ENCODE measurements at regions not wholly inside any gene's neighbourhood (a gene's known extent, or its start where the extent isn't known, plus 50 kb on each side); places are given as distances from the start of the nearest gene placed in this dataset.

DNA sequence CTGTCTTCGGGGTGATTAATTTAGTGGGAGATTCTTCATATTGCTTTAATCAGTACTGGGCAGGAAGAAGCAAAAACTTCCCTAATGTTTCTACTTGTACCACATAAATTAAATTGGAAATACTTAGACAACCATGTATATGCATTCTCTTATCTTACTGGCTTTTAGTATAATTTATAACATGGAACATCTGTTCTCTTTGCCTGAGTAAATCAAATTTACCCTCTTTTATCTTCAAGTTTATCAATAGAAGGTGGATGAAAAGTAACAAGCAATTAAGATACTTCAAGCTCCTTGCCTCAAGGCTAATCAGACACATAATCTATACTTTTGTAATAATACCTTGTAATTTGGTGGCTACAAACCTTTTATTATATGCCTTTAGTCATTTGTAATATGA lies 274.4 kb upstream of the ARX start:
- Histone ChIP-seq H3K27me3 (peaks cover 0 to 7% of the 10 kb centered on the region in 2 donors), H3K36me3 (no peaks in the 10 kb centered on the region), H3K9me3 (no peaks in the 10 kb centered on the region), H3K27ac (no peak overlapping the region), H3K4me1 (no peaks in the 10 kb centered on the region), H3K4me3 (no peak overlapping the region)
- 35% methylated on average over 1 of the region's 1 CpG for WGBS (ENCODE audit: insufficient coverage, low coverage, low lambda C conversion rate, missing lambda C conversion rate)
- intact Hi-C loops (cut with DNase I) = no loop called here
- ATAC-seq (no peak), DNase-seq (no peak)
- TF ChIP-seq POLR2A (IDR thresholded peaks at IDR 0.05) = no peak
- TF ChIP-seq, protein P1, sequence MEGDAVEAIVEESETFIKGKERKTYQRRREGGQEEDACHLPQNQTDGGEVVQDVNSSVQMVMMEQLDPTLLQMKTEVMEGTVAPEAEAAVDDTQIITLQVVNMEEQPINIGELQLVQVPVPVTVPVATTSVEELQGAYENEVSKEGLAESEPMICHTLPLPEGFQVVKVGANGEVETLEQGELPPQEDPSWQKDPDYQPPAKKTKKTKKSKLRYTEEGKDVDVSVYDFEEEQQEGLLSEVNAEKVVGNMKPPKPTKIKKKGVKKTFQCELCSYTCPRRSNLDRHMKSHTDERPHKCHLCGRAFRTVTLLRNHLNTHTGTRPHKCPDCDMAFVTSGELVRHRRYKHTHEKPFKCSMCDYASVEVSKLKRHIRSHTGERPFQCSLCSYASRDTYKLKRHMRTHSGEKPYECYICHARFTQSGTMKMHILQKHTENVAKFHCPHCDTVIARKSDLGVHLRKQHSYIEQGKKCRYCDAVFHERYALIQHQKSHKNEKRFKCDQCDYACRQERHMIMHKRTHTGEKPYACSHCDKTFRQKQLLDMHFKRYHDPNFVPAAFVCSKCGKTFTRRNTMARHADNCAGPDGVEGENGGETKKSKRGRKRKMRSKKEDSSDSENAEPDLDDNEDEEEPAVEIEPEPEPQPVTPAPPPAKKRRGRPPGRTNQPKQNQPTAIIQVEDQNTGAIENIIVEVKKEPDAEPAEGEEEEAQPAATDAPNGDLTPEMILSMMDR (IDR thresholded peaks at IDR 0.05) = no peak

DNA sequence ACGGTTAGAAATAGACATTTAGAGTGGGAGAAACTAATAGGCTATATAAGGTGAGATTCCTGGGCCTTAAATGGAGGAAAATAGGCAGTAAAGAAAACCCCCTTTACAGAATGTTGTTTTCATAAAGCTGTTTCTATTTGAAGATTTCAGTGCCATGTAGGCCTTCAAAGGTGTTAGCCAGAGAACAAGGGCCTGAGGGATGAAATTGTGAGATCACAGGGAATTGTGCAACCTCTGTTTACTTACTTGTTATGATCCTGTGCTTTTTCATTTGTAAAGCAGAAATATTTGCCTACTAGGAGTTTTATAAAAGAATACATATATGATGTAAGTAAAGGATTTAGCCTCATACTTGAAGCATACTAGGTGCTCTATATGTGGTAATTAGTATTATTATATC lies 272.9 kb upstream of the ARX start:
- intact Hi-C loops (cut with DNase I) = no loop called here
- Histone ChIP-seq H3K9me3 (no peaks in the 10 kb centered on the region), H3K27me3 (peaks cover 0 to 7% of the 10 kb centered on the region in 2 donors), H3K4me1 (no peaks in the 10 kb centered on the region), H3K4me3 (no peak overlapping the region), H3K36me3 (no peaks in the 10 kb centered on the region), H3K27ac (no peak overlapping the region)
- no peak for TF ChIP-seq POLR2A (IDR thresholded peaks at IDR 0.05)
- TF ChIP-seq, protein P1 (IDR thresholded peaks at IDR 0.05) = no peak
- DNase-seq = no peak
- 38% methylated on average over 1 of the region's 1 CpG for WGBS (ENCODE audit: insufficient coverage, low coverage, low lambda C conversion rate, missing lambda C conversion rate)
- no peak for ATAC-seq

DNA sequence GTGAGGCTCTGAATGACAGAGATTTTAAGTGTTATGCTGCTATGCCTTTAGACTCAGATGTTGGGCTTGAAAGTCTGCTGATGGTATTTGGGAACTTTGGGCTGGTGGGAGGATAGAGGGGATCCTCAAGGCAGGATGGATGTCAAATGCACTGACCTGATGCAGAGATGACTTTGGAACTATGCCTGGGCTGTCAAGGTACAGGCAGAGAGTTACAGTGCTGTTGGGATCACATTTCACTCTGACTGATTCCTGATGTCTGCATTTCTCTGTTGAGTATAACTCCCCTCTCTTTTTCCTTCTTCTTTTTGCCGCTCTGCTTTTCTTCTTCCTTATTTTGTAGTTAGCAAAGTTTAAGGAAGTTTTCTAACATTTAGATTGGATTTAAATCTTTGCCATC lies 271.8 kb upstream of the ARX start:
- Histone ChIP-seq H3K9me3 (no peaks in the 10 kb centered on the region), H3K4me3 (no peak overlapping the region), H3K4me1 (no peaks in the 10 kb centered on the region), H3K27ac (no peak overlapping the region), H3K36me3 (no peaks in the 10 kb centered on the region), H3K27me3 (peaks cover 0 to 5% of the 10 kb centered on the region in 2 donors)
- WGBS (ENCODE audit: insufficient coverage, low coverage, low lambda C conversion rate, missing lambda C conversion rate) = 44% methylated on average over 1 of the region's 1 CpG
- ATAC-seq (no peak), DNase-seq (no peak)
- no peak for TF ChIP-seq POLR2A (IDR thresholded peaks at IDR 0.05)
- TF ChIP-seq, protein P1 (IDR thresholded peaks at IDR 0.05) = no peak
- intact Hi-C loops (cut with DNase I) = no loop called here

DNA sequence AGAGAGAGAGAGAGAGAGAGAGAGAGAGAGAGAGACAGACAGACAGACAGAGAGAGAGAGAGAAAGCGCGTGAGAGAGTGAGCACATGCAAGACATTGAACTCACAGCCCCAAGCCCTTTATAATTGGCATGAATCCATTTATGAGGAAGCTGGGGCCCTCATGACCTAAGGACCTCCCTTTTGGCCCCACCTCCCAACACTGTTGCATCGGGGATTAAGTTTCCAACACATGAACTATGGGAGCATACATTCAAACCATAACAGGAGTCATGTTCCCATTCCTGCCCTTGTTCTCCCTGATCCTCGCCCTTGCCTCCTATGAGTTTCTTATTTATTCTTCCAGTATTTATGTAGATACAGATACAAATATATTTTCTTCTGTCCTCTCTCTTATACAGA lies 269.8 kb upstream of the ARX start:
- intact Hi-C loops (cut with DNase I) = no loop called here
- Histone ChIP-seq H3K27me3 (peaks cover 0 to 5% of the 10 kb centered on the region in 2 donors), H3K27ac (no peak overlapping the region), H3K4me1 (no peaks in the 10 kb centered on the region), H3K9me3 (no peaks in the 10 kb centered on the region), H3K36me3 (no peaks in the 10 kb centered on the region), H3K4me3 (no peak overlapping the region)
- TF ChIP-seq, protein P1 (IDR thresholded peaks at IDR 0.05) = no peak
- no peak for TF ChIP-seq POLR2A (IDR thresholded peaks at IDR 0.05)
- ATAC-seq (no peak), DNase-seq (no peak)
- WGBS (ENCODE audit: insufficient coverage, low coverage, low lambda C conversion rate, missing lambda C conversion rate) = 84% methylated on average over 4 of the region's 4 CpGs

DNA sequence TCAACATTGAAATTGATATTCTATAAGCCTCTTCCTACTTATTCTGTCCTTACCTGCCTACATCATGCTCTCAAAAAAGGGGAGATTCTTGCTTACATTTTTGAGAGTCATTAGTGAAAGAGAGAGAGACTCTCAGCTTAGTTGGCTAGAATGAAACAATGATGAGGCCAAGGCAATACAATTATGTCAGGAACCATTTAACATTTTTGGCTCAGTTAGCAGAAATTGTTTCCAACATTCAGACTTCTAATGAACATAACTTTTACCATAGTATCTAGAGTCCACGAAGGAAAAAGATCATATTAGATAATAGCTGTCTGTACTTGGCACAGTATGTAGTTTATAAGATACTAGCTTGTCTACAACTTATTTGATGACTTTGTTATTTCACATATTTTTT lies 263.7 kb upstream of the ARX start:
- TF ChIP-seq, protein P1 (IDR thresholded peaks at IDR 0.05) = no peak
- no peak for TF ChIP-seq POLR2A (IDR thresholded peaks at IDR 0.05)
- Histone ChIP-seq H3K27me3 (peaks cover 0 to 5% of the 10 kb centered on the region in 2 donors), H3K4me1 (no peaks in the 10 kb centered on the region), H3K4me3 (no peak overlapping the region), H3K36me3 (no peaks in the 10 kb centered on the region), H3K9me3 (no peaks in the 10 kb centered on the region), H3K27ac (no peak overlapping the region)
- ATAC-seq (no peak), DNase-seq (no peak)
- 12% methylated on average over 1 of the region's 1 CpG for WGBS (ENCODE audit: insufficient coverage, low coverage, low lambda C conversion rate, missing lambda C conversion rate)
- intact Hi-C loops (cut with DNase I) = no loop called here
